DMS79 (cell line): ENCODE measurements at regions not wholly inside any gene's neighbourhood (a gene's known extent, or its start where the extent isn't known, plus 50 kb on each side); places are given as distances from the start of the nearest gene placed in this dataset.
"Not testable (repeated sequence)": the region's sequence is repeated elsewhere in the genome, so short reads cannot be mapped to it uniquely, and the experiment has no call there.

ENCODE experiments used
- DNase-seq: peaks from one replicate; lab custom pipeline; 2025; lab: John Stamatoyannopoulos, UW

- DNase-seq = no peak
These were observed 62.6 kb downstream of the ZIC1 start for GRCh38 chr3:147471741-147472140.

- no peak for DNase-seq
These were observed 63.7 kb downstream of the ZIC1 start for GRCh38 chr3:147472846-147473245.

DNA sequence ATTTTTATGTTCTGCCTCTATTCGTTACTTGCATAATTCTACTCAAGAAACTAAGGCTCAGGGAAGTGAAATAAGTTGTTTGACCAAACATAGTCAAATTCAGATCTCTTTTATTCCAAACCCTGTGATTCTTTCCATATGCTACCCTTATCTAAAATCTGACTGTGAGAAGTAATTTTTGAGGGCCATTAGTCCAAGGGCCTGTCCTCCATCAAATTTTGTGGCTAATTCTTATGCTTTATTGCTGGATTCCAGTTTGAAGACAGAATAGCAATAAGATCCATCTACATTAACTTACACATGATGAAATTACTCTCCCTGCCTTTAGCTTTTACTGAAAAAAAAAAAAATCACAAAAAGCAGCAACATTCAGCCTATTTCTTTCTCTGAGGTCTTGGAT lies 74.0 kb downstream of the ZIC1 start:
- no peak for DNase-seq

- DNase-seq = no peak
These were observed 74.4 kb downstream of the ZIC1 start for GRCh38 chr3:147483578-147483977.

DNA sequence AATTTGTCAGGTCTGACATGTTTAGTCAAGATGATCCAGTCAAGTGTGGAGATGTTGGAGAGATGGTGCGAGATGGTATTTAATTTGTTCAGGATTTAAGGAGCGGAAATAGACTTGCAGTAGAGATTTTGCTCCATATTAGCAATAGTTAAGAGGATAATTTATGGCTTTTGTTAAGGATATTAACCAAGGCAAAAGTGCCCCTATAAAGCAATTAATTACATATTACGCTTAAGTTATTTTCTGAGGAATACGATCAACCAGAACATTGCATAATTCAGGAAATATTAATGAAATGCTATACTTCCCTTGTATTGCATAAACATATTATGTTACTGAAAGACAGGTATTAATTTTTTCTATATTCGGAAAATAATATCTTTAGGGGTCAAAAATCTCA lies 83.9 kb downstream of the ZIC1 start:
- no peak for DNase-seq

DNA sequence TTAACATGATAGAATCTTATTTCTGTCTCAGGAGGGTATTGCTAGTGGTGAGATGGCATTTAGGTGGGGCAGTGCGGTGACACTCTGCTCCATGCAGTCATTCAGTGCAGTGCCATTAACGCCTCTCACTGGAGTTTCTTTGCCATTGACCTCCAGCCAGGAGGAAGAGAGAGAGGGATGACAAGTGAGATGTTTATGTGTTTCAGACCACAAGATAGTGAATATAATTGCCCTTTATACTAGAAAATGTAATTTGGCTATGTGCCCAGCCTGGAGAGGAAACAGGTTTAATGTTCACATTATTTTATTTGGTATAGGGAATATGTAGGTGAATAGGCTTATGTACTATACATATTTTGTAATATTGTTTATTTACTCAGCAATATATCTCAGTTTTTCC lies 84.5 kb downstream of the ZIC1 start:
- DNase-seq = no peak

DNA sequence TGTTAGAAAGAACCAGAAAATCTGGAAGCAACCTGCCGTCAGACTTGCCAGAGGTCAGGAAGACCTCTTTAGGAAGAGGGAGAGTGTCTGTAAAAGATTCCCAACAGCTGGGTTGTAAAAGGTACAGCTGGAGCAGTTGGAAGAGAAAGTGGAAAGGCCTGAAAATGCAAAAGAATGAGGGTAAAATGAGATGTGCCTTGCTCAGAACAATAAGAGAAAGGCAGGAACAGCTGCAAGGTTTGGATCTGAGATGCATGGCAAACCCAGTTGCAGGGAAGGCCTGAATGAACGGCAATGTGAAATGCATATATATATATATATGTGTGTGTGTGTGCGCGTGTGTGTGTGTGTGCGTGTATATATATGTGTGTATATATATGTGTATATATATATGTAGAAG lies 88.1 kb downstream of the ZIC1 start:
- no peak for DNase-seq

DNA sequence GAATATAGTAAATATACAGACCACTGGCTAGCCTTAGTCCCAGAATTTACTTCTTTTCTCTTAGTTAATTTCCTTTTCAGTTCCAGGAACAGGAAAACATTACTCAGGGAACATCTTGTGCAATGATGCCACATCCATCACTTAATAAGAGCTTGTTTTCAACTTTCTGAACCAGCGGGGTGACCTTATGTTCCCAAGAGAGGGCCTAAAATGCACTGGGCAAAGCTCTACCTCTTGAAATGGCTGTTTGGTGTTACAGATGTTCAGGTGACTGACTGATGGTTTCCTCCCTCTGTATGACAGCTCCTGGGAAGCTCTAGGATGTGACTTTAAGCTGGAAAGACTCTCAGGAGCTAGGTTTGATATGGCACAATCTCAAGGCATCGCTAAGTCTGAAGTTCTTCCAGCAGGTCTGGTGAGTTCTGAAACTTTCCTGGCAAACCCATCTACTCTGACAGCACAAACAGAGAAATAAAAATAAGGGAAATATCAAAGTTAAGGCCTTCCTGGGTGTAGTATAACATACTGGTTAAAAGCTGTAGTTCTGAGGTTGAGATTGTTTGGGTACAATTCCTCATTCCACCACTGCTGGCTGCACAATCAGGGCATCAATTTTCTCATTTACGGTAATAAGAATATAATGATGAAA lies 98.6 kb downstream of the ZIC1 start:
- DNase-seq = no peak

- no peak for DNase-seq
These were observed 100.3 kb downstream of the ZIC1 start for GRCh38 chr3:147509448-147509847.

DNA sequence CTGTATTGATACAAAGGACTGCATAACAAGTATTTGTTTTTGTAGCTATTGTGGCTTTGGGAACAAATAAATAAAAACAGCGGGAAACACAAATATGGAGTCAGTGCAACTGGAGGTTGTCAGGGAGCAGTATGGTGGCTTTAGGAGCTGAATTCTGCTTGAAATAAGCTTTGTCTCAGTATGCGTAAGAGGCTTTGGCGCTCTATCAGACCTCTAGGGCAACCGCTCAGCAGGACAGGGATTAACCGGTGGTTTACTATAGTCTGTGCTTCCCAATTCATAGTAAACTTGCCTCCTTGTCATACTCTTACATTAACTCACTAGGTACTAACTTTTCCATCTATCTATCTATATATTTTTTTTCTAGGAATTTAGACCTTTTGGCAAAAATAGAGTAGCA lies 104.6 kb downstream of the ZIC1 start:
- no peak for DNase-seq

- no peak for DNase-seq
These were observed 105.4 kb downstream of the ZIC1 start for GRCh38 chr3:147514366-147515160.

GRCh38 chr3:147518465-147518864 lies 109.3 kb downstream of the ZIC1 start:
- DNase-seq = no peak

DNA sequence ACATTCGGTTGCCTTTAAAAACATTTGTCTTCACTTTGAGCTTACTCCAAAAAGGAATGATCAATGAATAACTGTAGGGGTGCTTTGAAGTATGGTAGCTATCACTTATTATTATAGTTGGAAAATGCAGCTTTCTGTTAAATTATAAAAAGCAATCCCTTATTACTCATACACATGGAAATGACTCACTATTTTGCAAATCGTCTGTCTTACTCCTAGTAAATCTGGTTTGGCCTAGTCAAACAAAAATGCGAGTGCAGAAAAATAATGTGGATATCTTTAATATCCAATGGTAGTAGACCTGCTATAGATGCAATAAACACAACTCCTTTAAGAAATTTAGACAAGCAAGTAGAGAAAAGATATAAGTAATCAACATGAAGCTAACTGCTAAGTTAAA lies 112.5 kb downstream of the ZIC1 start:
- no peak for DNase-seq

DNA sequence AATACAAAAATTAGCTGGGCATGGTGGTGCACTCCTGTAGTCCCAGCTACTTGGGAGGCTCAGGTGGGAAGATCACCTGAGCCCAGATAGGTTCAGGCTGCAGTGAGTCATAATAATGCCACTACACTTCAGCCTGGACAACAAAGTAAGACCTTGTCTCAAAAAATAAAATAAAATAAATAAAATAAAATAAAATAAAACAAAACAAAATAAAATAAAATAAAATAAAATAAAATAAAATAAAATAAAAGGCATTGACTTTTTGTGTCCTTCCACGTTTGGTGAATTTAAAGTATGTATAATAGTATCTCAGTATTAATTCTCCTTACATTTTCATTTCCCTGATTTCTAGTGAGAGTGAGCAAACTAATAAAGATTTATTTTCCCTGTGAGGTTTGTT lies 113.6 kb downstream of the ZIC1 start:
- DNase-seq = not testable (repeated sequence)

GRCh38 chr3:147529551-147529950 lies 120.4 kb downstream of the ZIC1 start:
- DNase-seq = no peak

GRCh38 chr3:147538034-147538433 lies 128.9 kb downstream of the ZIC1 start:
- no peak for DNase-seq

DNA sequence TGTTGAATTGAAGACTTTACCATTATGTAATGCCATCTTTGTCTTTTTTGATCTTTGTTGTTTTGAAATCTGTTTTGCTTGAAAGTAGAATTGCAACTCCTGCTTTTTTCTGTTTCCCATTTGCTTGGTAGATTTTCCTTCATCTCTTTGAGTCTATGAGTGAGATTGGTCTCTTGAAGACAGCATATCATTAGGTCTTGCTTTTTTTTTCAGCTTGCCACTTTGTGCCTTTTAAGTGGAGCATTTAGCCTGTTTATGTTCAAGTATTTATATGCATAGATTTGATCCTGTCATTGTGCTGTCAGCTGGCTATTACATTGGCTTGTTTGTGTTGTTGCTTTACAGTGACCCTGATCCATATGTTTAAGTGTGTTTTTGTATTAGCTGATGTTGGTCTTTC lies 131.8 kb downstream of the ZIC1 start:
- no peak for DNase-seq

DNA sequence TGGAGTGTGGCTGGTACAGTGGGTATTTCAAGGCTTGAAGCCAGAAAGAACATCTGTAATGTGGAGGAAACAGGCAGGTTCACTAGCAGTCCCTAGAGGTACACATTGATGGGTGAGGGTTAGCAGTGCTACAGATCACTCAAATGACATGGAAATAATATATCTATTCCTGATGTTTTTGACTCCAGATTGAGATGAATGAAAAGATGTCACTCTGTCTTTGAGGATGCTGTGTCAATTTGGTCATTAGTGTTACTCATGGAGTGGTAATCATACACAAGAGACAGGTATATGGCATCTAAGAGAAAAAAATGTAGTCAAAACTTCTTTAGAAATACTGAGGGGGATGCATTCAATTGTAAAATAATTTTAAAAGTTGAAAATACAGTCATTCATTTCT lies 135.1 kb downstream of the ZIC1 start:
- DNase-seq = no peak

DNA sequence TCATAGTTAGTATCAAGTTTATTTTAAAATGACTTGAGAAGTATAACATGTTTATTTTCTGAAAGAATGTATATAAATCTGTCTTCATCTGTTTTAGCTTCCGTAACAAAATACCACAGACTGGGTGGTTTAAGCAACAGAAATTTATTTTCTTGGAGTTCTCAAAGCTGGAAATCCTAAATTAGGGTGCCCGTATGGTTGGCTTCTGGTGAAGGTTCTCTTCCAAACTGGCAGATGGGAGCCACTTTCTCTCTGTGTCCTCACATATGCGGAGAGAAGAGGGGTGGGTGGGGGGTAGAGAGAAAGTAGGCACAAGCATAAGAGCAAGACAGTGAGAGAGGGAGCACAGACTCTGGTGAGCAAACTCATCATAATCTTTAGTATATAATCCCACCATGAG lies 142.3 kb downstream of the ZIC1 start:
- no peak for DNase-seq

- no peak for DNase-seq
These were observed 145.2 kb downstream of the ZIC1 start for GRCh38 chr3:147554332-147554731.

- no peak for DNase-seq
These were observed 163.8 kb downstream of the ZIC1 start for GRCh38 chr3:147572970-147573340.

- DNase-seq = no peak
These were observed 165.5 kb downstream of the ZIC1 start for GRCh38 chr3:147574621-147575020.

DNA sequence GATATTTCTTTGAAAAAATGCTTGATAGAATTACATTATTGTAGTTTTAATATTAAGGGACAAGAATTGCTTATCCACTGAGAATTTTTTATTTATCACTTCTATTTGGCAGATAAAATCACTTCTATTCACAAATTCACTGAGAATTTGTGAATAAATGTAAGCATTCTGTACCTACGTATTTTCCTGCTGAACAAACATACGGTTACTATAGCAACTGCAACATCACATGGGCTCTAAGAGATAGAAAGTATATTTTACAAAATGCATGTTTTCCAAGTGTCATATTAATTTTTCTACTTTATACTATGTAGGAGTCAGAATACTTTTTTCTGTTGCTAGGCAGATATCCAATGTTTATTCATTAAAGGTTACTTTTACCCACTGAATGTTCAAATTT lies 166.2 kb downstream of the ZIC1 start:
- no peak for DNase-seq

DNA sequence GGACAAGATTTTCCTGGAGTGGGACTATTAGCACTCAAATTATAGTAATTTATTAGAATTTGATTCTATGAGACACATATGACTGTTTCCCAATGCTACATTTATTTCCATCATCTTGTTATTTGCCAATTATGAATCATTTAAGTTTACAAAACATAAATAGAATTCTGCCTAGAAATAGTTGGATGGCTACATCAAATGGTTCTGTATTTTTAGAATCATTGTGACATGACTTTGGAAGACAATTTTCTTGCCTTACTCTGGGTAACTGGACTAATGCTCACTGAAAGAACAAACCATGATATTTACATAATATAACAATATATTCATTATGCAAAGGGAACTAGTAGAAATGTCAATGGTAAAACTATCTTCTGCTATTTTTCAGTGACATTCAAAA lies 173.5 kb downstream of the ZIC1 start:
- DNase-seq = no peak
